ENCODE measurements at regions not wholly inside any gene's neighbourhood (a gene's known extent, or its start where the extent isn't known, plus 50 kb on each side); places are given as distances from the start of the nearest gene placed in this dataset.
"Not testable (repeated sequence)": the region's sequence is repeated elsewhere in the genome, so short reads cannot be mapped to it uniquely, and the experiment has no call there.

- no peaks in the 10 kb centered on the region for H3K9me3 Mint-ChIP-seq (ENCODE audit: insufficient read depth)
- H3K4me1 Mint-ChIP-seq (ENCODE audit: low read depth), result no peaks in the 10 kb centered on the region
- H3K27ac Mint-ChIP-seq, result no peak overlapping the region
- H3K4me3 Mint-ChIP-seq, result no peak overlapping the region
- no peak for DNase-seq
- no peaks in the 10 kb centered on the region for H3K27me3 Mint-ChIP-seq (ENCODE audit: low read depth)
- CTCF ChIA-PET, result no interaction called here
- ATAC-seq, result no peak
- no peaks in the 10 kb centered on the region for H3K36me3 Mint-ChIP-seq (ENCODE audit: low read depth)
- POLR2A ChIA-PET, result no interaction called here
These were observed 1054.8 kb downstream of the SI start for GRCh38 chr3:164023480-164023879.

- ChIA-PET CTCF (no interaction called here), POLR2A (no interaction called here)
- Mint-ChIP-seq H3K4me3 (no peak overlapping the region), H3K4me1 (ENCODE audit: low read depth) (no peaks in the 10 kb centered on the region), H3K27ac (no peak overlapping the region), H3K36me3 (ENCODE audit: low read depth) (no peaks in the 10 kb centered on the region), H3K9me3 (ENCODE audit: insufficient read depth) (no peaks in the 10 kb centered on the region), H3K27me3 (ENCODE audit: low read depth) (no peaks in the 10 kb centered on the region)
- no peak for ATAC-seq
- DNase-seq, result no peak
These were observed 1059.8 kb downstream of the SI start for GRCh38 chr3:164018500-164018899.

- no peak for DNase-seq
- Mint-ChIP-seq H3K9me3 (ENCODE audit: insufficient read depth) (peaks cover 4% of the 10 kb centered on the region), H3K4me3 (no peak overlapping the region), H3K36me3 (ENCODE audit: low read depth) (no peaks in the 10 kb centered on the region), H3K27me3 (ENCODE audit: low read depth) (no peaks in the 10 kb centered on the region), H3K4me1 (ENCODE audit: low read depth) (no peaks in the 10 kb centered on the region), H3K27ac (no peak overlapping the region)
- POLR2A ChIA-PET, result no interaction called here
- ATAC-seq, result no peak
- CTCF ChIA-PET, result no interaction called here
These were observed 1070.5 kb downstream of the SI start for GRCh38 chr3:164007765-164008164.

GRCh38 chr3:164004205-164004604 lies 1074.1 kb downstream of the SI start:
- Mint-ChIP-seq H3K4me1 (ENCODE audit: low read depth) (no peaks in the 10 kb centered on the region), H3K9me3 (ENCODE audit: insufficient read depth) (peaks cover 6% of the 10 kb centered on the region), H3K36me3 (ENCODE audit: low read depth) (no peaks in the 10 kb centered on the region), H3K27ac (no peak overlapping the region), H3K4me3 (no peak overlapping the region), H3K27me3 (ENCODE audit: low read depth) (no peaks in the 10 kb centered on the region)
- CTCF ChIA-PET, result no interaction called here
- DNase-seq (no peak), ATAC-seq (no peak)
- POLR2A ChIA-PET, result no interaction called here

GRCh38 chr3:164003016-164003415 lies 1075.3 kb downstream of the SI start:
- CTCF ChIA-PET; H3K9me3 Mint-ChIP-seq (ENCODE audit: insufficient read depth); H3K36me3 Mint-ChIP-seq (ENCODE audit: low read depth); POLR2A ChIA-PET; H3K4me3 Mint-ChIP-seq; H3K4me1 Mint-ChIP-seq (ENCODE audit: low read depth); H3K27ac Mint-ChIP-seq; ATAC-seq; DNase-seq; H3K27me3 Mint-ChIP-seq (ENCODE audit: low read depth): not testable (repeated sequence)

- no peak for ATAC-seq
- DNase-seq, result no peak
- CTCF ChIA-PET, result no interaction called here
- Mint-ChIP-seq H3K27ac (no peak overlapping the region), H3K27me3 (ENCODE audit: low read depth) (no peaks in the 10 kb centered on the region), H3K4me1 (ENCODE audit: low read depth) (no peaks in the 10 kb centered on the region), H3K9me3 (ENCODE audit: insufficient read depth) (peaks cover 4% of the 10 kb centered on the region), H3K4me3 (no peak overlapping the region), H3K36me3 (ENCODE audit: low read depth) (no peaks in the 10 kb centered on the region)
- POLR2A ChIA-PET, result no interaction called here
These were observed 1094.4 kb downstream of the SI start for GRCh38 chr3:163983940-163984339.

- H3K4me3 Mint-ChIP-seq, result no peak overlapping the region
- CTCF ChIA-PET, result no interaction called here
- H3K4me1 Mint-ChIP-seq (ENCODE audit: low read depth), result no peaks in the 10 kb centered on the region
- POLR2A ChIA-PET, result no interaction called here
- no peaks in the 10 kb centered on the region for H3K27me3 Mint-ChIP-seq (ENCODE audit: low read depth)
- ATAC-seq, result no peak
- H3K36me3 Mint-ChIP-seq (ENCODE audit: low read depth), result no peaks in the 10 kb centered on the region
- H3K9me3 Mint-ChIP-seq (ENCODE audit: insufficient read depth), result no peaks in the 10 kb centered on the region
- DNase-seq, result no peak
- H3K27ac Mint-ChIP-seq, result no peak overlapping the region
These were observed 1106.4 kb downstream of the SI start for GRCh38 chr3:163971861-163972260.

- ATAC-seq (no peak), DNase-seq (no peak)
- ChIA-PET POLR2A (no interaction called here), CTCF (no interaction called here)
- no peaks in the 10 kb centered on the region for H3K4me1 Mint-ChIP-seq (ENCODE audit: low read depth)
- H3K9me3 Mint-ChIP-seq (ENCODE audit: insufficient read depth), result no peaks in the 10 kb centered on the region
- H3K36me3 Mint-ChIP-seq (ENCODE audit: low read depth), result no peaks in the 10 kb centered on the region
- no peak overlapping the region for H3K4me3 Mint-ChIP-seq
- no peaks in the 10 kb centered on the region for H3K27me3 Mint-ChIP-seq (ENCODE audit: low read depth)
- H3K27ac Mint-ChIP-seq, result no peak overlapping the region
These were observed 1121.2 kb downstream of the SI start for GRCh38 chr3:163957072-163957471.

GRCh38 chr3:163953526-163953925 lies 1124.8 kb downstream of the SI start:
- POLR2A ChIA-PET, result no interaction called here
- Mint-ChIP-seq H3K36me3 (ENCODE audit: low read depth) (no peaks in the 10 kb centered on the region), H3K9me3 (ENCODE audit: insufficient read depth) (no peaks in the 10 kb centered on the region), H3K4me3 (no peak overlapping the region), H3K4me1 (ENCODE audit: low read depth) (no peaks in the 10 kb centered on the region), H3K27ac (no peak overlapping the region), H3K27me3 (ENCODE audit: low read depth) (no peaks in the 10 kb centered on the region)
- CTCF ChIA-PET, result no interaction called here
- DNase-seq (no peak), ATAC-seq (no peak)

- no peak overlapping the region for H3K27ac Mint-ChIP-seq
- POLR2A ChIA-PET, result no interaction called here
- H3K9me3 Mint-ChIP-seq (ENCODE audit: insufficient read depth), result no peaks in the 10 kb centered on the region
- H3K4me1 Mint-ChIP-seq (ENCODE audit: low read depth), result no peaks in the 10 kb centered on the region
- no peak overlapping the region for H3K4me3 Mint-ChIP-seq
- H3K27me3 Mint-ChIP-seq (ENCODE audit: low read depth), result no peaks in the 10 kb centered on the region
- no peaks in the 10 kb centered on the region for H3K36me3 Mint-ChIP-seq (ENCODE audit: low read depth)
- CTCF ChIA-PET, result no interaction called here
- ATAC-seq (no peak), DNase-seq (no peak)
These were observed 1125.8 kb downstream of the SI start for GRCh38 chr3:163952499-163952898.

- Mint-ChIP-seq H3K36me3 (ENCODE audit: low read depth) (no peaks in the 10 kb centered on the region), H3K27me3 (ENCODE audit: low read depth) (no peaks in the 10 kb centered on the region), H3K9me3 (ENCODE audit: insufficient read depth) (no peaks in the 10 kb centered on the region), H3K4me3 (no peak overlapping the region), H3K27ac (no peak overlapping the region), H3K4me1 (ENCODE audit: low read depth) (no peaks in the 10 kb centered on the region)
- CTCF ChIA-PET, result no interaction called here
- DNase-seq, result no peak
- POLR2A ChIA-PET, result no interaction called here
- no peak for ATAC-seq
These were observed 1126.8 kb downstream of the SI start for GRCh38 chr3:163951397-163951987.

- DNase-seq (no peak), ATAC-seq (no peak)
- Mint-ChIP-seq H3K4me3 (no peak overlapping the region), H3K36me3 (ENCODE audit: low read depth) (no peaks in the 10 kb centered on the region), H3K9me3 (ENCODE audit: insufficient read depth) (no peaks in the 10 kb centered on the region), H3K4me1 (ENCODE audit: low read depth) (no peaks in the 10 kb centered on the region), H3K27ac (no peak overlapping the region), H3K27me3 (ENCODE audit: low read depth) (no peaks in the 10 kb centered on the region)
- ChIA-PET CTCF (no interaction called here), POLR2A (no interaction called here)
These were observed 1131.5 kb downstream of the SI start for GRCh38 chr3:163946785-163947184.

GRCh38 chr3:163943664-163944063 lies 1134.6 kb downstream of the SI start:
- no peaks in the 10 kb centered on the region for H3K9me3 Mint-ChIP-seq (ENCODE audit: insufficient read depth)
- no peak for ATAC-seq
- H3K4me3 Mint-ChIP-seq, result no peak overlapping the region
- ChIA-PET CTCF (no interaction called here), POLR2A (no interaction called here)
- H3K27me3 Mint-ChIP-seq (ENCODE audit: low read depth), result no peaks in the 10 kb centered on the region
- H3K27ac Mint-ChIP-seq, result no peak overlapping the region
- no peaks in the 10 kb centered on the region for H3K4me1 Mint-ChIP-seq (ENCODE audit: low read depth)
- no peaks in the 10 kb centered on the region for H3K36me3 Mint-ChIP-seq (ENCODE audit: low read depth)
- no peak for DNase-seq

Measured in activated CD8-positive, alpha-beta T cell treated with anti-CD3 and anti-CD28 coated beads, Interleukin-2, amount 10 ng/mL, durations not matched to agents 7 days and 5 days (primary cell).